ENCODE measurements at regions not wholly inside any gene's neighbourhood (a gene's known extent, or its start where the extent isn't known, plus 50 kb on each side); places are given as distances from the start of the nearest gene placed in this dataset.

DNA sequence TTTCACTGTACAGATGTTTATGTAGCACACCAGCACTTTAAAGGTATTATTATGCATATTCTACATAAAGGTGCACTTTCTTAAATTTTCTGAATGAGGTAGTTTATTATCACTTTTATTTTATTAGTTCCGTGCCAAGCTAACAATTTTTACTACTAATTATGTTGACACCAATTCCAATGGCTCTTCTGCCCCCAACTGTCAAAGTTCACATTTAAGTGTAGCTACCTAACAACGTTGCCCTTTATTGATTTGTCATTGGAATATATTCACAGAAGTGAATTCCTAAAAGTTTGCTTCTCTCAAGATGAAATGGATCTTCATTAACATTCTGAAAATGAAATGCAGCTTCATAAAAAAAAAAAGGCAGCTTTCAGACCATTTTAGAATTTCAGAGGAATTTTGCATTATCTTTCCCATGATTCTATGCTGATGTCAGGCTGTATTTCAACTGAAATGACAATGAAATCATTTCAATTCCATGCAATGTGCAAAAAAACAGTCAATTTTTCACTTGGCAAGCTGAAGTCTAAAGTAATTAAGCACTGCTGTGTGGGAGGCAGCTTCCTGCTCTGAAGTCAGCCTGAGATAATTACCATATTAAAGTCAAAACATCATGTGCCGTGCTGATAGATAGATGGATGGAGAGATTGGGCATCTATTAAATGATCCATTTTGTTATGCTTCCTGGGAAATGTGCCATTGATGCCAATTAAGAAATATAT lies 229.2 kb downstream of the TTLL7 start:
- Histone ChIP-seq H3K36me3 (ENCODE audit: insufficient read depth, low read depth, low read length) (no peaks in the 10 kb centered on the region), H3K4me3 (ENCODE audit: low read length) (no peak overlapping the region), H3K27me3 (ENCODE audit: insufficient read depth, low read length) (no peaks in the 10 kb centered on the region), H3K4me1 (ENCODE audit: insufficient read depth, low read length) (0 out of 2 replicates have a peak, but pooled peaks cover 3% of the 10 kb centered on the region), H3K9me3 (ENCODE audit: insufficient read depth, low read depth, low read length) (no peaks in the 10 kb centered on the region), H3K9ac (ENCODE audit: low read depth, low read length) (no peak overlapping the region), H3K27ac (ENCODE audit: low read length) (no peak overlapping the region)

DNA sequence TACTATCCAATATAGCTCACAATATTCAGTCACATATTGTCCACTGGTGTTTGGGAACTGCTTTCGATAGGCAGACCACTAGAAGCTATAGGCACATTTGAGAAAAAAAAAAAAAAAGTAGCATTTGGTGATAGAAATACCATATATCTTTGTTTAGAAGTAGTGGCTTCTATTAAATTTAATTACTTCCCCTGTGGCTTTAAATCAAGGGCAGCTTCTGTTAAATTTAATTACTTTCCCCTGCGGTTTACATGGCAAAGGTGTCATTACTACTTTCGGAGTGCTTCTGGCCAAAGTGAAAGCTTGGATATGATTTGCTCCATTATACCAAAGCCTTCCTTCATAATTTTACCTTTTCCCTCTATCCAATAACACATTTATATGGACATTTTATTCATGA lies 229.9 kb downstream of the TTLL7 start:
- H3K27ac ChIP-seq (ENCODE audit: low read length) = no peak overlapping the region
- no peaks in the 10 kb centered on the region for H3K9me3 ChIP-seq (ENCODE audit: insufficient read depth, low read depth, low read length)
- no peak overlapping the region for H3K9ac ChIP-seq (ENCODE audit: low read depth, low read length)
- no peaks in the 10 kb centered on the region for H3K27me3 ChIP-seq (ENCODE audit: insufficient read depth, low read length)
- no peaks in the 10 kb centered on the region for H3K36me3 ChIP-seq (ENCODE audit: insufficient read depth, low read depth, low read length)
- H3K4me3 ChIP-seq (ENCODE audit: low read length) = no peak overlapping the region
- H3K4me1 ChIP-seq (ENCODE audit: insufficient read depth, low read length) = 0 out of 2 replicates have a peak, but pooled peaks cover 7% of the 10 kb centered on the region

DNA sequence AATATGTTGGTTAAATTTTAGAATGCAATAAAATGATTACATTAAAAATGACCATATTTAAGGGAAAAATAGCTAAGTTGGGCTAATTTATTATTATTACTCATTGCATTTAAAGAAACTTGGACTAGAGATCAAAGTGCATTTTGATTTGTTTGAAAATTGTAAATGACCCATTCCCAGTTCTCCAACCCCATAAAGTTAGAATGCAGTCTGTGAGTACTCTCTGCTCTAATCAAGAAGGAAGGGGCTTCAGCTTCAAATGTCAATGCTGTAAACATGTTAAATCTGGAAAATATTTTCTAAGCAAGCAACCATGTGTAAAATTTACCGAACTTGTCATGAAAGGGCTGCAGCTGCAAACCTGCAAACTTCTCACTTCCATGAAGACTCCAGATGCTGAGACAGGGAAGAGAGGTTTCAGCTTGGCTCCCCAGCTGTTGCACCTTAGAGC lies 232.7 kb downstream of the TTLL7 start:
- Histone ChIP-seq H3K4me3 (ENCODE audit: low read length) (no peak overlapping the region), H3K27ac (ENCODE audit: low read length) (no peak overlapping the region), H3K9ac (ENCODE audit: low read depth, low read length) (no peak overlapping the region), H3K36me3 (ENCODE audit: insufficient read depth, low read depth, low read length) (no peaks in the 10 kb centered on the region), H3K4me1 (ENCODE audit: insufficient read depth, low read length) (peaks cover 10% of the 10 kb centered on the region), H3K27me3 (ENCODE audit: insufficient read depth, low read length) (no peaks in the 10 kb centered on the region), H3K9me3 (ENCODE audit: insufficient read depth, low read depth, low read length) (no peaks in the 10 kb centered on the region)

DNA sequence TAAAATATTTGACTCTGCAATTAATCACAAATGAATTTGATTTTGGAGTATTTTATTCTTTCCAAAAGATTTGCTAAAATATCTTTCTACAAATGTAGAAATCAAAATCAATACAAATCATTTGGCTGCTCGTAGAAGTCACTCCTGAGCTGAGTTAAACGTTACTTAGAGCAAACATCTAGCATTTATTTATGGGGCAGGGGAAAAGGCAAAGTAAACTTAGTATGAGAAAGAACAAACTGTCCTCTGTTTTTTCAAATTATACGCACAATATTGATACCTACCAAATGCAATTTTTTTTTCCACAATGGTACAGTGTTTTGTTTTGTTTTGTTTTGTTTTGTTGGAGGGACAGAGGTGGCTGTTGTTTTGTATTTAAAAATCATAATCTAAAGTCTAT lies 233.8 kb downstream of the TTLL7 start:
- Histone ChIP-seq H3K4me3 (ENCODE audit: low read length) (no peak overlapping the region), H3K36me3 (ENCODE audit: insufficient read depth, low read depth, low read length) (no peaks in the 10 kb centered on the region), H3K9me3 (ENCODE audit: insufficient read depth, low read depth, low read length) (no peaks in the 10 kb centered on the region), H3K27me3 (ENCODE audit: insufficient read depth, low read length) (no peaks in the 10 kb centered on the region), H3K9ac (ENCODE audit: low read depth, low read length) (no peak overlapping the region), H3K27ac (ENCODE audit: low read length) (no peak overlapping the region), H3K4me1 (ENCODE audit: insufficient read depth, low read length) (peaks cover 15% of the 10 kb centered on the region)

DNA sequence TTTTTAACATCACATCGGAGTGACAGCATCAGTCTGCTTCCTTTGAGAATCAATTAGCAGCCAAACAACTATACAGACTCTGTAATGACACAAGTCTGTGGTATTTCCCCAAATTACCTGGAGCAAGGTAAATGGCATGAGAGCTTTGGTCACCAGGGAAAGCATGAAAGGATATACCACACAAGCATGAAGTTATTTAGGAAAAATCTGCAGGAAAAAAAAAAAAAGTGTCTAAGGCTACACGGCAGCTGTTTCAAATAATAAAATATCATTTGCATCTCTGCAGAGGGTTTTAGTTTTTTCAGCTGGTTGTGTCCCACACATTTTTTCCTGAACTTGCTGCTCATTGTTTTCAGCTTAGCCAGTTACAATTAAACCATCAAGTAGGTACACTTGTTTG lies 234.7 kb downstream of the TTLL7 start:
- no peaks in the 10 kb centered on the region for H3K27me3 ChIP-seq (ENCODE audit: insufficient read depth, low read length)
- H3K27ac ChIP-seq (ENCODE audit: low read length) = no peak overlapping the region
- H3K4me1 ChIP-seq (ENCODE audit: insufficient read depth, low read length) = peaks cover 12% of the 10 kb centered on the region
- H3K36me3 ChIP-seq (ENCODE audit: insufficient read depth, low read depth, low read length) = no peaks in the 10 kb centered on the region
- H3K4me3 ChIP-seq (ENCODE audit: low read length) = no peak overlapping the region
- H3K9me3 ChIP-seq (ENCODE audit: insufficient read depth, low read depth, low read length) = no peaks in the 10 kb centered on the region
- no peak overlapping the region for H3K9ac ChIP-seq (ENCODE audit: low read depth, low read length)

DNA sequence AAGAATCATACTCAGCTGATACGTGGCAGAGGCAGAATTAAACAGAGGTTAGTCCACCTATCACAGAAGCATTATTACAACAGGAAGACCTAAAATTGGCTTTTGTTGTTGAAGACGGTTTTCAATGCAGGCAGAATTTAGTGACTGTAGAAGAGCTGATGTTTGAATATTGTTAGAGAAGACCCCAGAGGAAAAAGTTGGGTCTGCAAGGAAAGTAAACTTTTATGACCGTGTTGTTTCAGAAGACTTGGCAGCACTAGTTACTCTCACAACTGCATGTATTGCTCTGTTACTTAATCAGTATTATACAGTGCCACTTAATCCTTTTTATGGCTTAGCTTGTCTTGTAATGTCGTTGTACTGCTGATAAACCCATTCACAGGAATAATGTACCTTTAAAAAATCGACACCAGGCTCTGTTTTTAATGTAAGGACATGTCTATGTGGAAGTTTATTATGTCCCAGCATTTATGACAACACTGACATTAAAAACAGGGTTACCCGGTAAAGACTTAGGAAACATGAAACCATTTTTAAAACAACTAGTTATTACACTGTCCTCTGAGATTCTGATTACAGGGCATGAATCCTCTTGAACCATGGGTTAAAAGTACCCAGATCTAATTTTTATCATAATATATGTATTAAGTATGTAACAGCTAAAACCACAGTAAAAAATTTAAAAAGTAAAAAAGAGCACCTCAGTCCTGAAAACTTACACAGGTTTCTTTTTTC lies 235.4 kb downstream of the TTLL7 start:
- Histone ChIP-seq H3K27me3 (ENCODE audit: insufficient read depth, low read length) (no peaks in the 10 kb centered on the region), H3K9ac (ENCODE audit: low read depth, low read length) (no peak overlapping the region), H3K9me3 (ENCODE audit: insufficient read depth, low read depth, low read length) (no peaks in the 10 kb centered on the region), H3K36me3 (ENCODE audit: insufficient read depth, low read depth, low read length) (no peaks in the 10 kb centered on the region), H3K4me3 (ENCODE audit: low read length) (no peak overlapping the region), H3K4me1 (ENCODE audit: insufficient read depth, low read length) (peaks cover 12% of the 10 kb centered on the region), H3K27ac (ENCODE audit: low read length) (no peak overlapping the region)

DNA sequence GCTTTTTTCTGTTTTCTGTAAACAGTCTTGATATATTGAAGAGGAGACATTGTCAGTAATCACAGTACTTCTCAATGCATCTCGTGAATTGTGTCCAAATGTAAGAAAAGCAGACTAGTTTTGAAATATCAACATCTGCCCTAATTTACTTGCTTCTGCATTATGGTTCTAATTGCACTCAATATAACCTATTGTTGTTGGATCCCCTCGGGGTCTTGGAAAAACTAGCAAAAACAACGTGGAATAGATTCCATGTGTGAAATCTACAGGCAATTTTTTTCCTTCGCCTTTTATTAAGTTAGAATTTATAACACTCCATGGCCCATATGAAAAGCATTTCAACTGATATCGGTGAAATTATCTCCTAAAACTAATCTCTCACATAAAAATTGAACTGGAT lies 236.5 kb downstream of the TTLL7 start:
- Histone ChIP-seq H3K4me1 (ENCODE audit: insufficient read depth, low read length) (peaks cover 12% of the 10 kb centered on the region), H3K4me3 (ENCODE audit: low read length) (no peak overlapping the region), H3K27me3 (ENCODE audit: insufficient read depth, low read length) (no peaks in the 10 kb centered on the region), H3K9ac (ENCODE audit: low read depth, low read length) (no peak overlapping the region), H3K27ac (ENCODE audit: low read length) (no peak overlapping the region), H3K36me3 (ENCODE audit: insufficient read depth, low read depth, low read length) (no peaks in the 10 kb centered on the region), H3K9me3 (ENCODE audit: insufficient read depth, low read depth, low read length) (no peaks in the 10 kb centered on the region)

DNA sequence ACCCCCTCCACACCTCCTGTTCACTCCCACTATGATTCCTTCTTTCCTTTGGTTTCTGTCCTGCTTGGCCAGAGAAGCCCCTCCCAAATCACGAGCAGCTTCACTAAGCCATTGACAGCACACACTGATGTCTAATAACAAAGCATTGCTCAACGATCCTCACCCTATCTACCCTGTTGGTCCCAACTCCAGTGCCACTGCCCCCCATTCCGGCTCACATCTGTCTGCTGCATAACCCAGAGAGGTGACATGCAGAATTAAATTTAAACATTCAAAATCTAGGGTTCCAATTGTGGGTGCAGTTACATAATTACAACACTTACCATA lies 236.9 kb downstream of the TTLL7 start:
- no peak overlapping the region for H3K4me3 ChIP-seq (ENCODE audit: low read length)
- no peaks in the 10 kb centered on the region for H3K27me3 ChIP-seq (ENCODE audit: insufficient read depth, low read length)
- H3K27ac ChIP-seq (ENCODE audit: low read length) = no peak overlapping the region
- H3K9me3 ChIP-seq (ENCODE audit: insufficient read depth, low read depth, low read length) = no peaks in the 10 kb centered on the region
- no peaks in the 10 kb centered on the region for H3K36me3 ChIP-seq (ENCODE audit: insufficient read depth, low read depth, low read length)
- peaks cover 12% of the 10 kb centered on the region for H3K4me1 ChIP-seq (ENCODE audit: insufficient read depth, low read length)
- no peak overlapping the region for H3K9ac ChIP-seq (ENCODE audit: low read depth, low read length)

DNA sequence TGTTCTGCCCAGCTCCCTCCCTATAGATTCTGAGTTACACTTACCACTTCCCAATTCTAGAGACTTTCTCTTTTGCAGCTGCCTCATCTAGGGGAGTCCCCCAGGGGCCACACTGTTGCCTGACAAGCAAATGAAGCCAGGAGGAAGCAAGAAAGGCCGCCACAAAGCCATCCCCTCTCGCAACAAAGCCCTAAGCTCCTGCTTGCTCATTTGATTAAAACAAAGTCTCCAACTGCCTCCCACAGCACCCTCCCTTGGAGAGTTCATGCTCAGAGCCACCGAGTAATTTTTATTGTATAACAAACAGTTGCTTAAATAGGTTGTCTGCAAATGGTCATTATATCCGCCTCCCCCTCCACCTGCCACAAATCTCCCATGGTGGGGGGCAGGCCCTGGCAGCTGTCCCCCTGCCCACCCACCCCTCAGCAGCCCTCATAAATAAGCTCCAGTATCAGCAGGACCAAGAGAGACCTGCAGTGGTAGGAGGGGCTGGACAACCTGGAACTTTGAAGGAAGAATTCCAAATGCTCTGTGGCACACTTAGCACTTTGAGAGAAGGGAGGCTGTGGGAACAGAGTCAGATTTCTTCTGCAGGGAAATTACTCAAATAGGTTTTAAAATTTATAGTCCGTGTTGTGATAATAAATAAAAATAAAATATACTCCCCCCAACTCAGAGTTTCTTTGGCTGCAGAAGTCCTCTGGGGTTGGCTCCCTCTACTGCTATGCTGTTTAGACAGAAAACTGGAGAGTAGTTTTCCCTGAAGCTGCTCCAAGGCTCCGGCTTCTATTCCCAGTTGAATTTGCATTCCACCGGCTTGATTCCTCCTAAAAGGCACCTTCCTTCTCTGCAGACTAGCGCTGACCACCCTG lies 237.5 kb downstream of the TTLL7 start:
- H3K27ac ChIP-seq (ENCODE audit: low read length) = no peak overlapping the region
- H3K9ac ChIP-seq (ENCODE audit: low read depth, low read length) = no peak overlapping the region
- peaks cover 12% of the 10 kb centered on the region for H3K4me1 ChIP-seq (ENCODE audit: insufficient read depth, low read length)
- no peaks in the 10 kb centered on the region for H3K36me3 ChIP-seq (ENCODE audit: insufficient read depth, low read depth, low read length)
- no peaks in the 10 kb centered on the region for H3K9me3 ChIP-seq (ENCODE audit: insufficient read depth, low read depth, low read length)
- no peaks in the 10 kb centered on the region for H3K27me3 ChIP-seq (ENCODE audit: insufficient read depth, low read length)
- H3K4me3 ChIP-seq (ENCODE audit: low read length) = no peak overlapping the region

DNA sequence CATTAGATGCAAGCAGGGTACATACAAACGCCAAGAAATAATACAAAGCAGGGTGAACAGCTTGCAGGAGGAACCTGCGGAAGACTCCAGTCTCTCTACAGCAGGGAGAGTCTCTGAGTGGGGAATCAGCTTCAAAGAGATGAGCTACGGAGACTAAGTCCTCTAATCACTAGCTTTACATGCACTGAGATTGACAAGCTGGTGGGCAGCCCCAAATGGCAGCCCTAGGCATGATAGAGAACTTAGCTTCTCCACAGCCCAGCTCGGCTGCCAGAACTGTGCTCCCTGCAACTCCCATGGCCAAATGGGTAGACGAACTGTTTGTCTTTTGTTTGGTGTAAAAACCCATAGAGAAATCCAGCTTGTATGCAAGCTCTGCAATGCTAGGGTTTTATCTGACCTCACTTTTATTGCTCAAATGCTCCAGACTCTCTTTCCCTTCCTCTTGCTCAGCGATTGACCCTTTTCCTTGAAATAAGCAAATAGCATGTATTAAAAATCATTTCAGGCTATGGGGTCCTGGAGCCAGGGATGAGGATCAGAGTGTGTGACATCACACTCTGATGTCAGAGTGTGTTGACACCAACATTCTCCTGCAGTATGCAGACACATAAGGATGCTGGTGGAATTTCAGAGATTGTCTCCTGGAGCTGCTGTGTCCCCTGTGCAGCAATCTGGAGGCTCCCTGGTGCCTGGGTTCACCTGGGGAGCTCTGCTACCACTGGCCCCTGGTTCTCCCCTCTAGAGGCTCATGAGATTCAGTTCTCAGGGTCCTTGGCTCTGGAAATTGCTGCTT lies 238.5 kb downstream of the TTLL7 start:
- H3K36me3 ChIP-seq (ENCODE audit: insufficient read depth, low read depth, low read length) = no peaks in the 10 kb centered on the region
- H3K4me3 ChIP-seq (ENCODE audit: low read length) = no peak overlapping the region
- peaks cover 12% of the 10 kb centered on the region for H3K4me1 ChIP-seq (ENCODE audit: insufficient read depth, low read length)
- H3K27ac ChIP-seq (ENCODE audit: low read length) = no peak overlapping the region
- H3K9ac ChIP-seq (ENCODE audit: low read depth, low read length) = no peak overlapping the region
- no peaks in the 10 kb centered on the region for H3K27me3 ChIP-seq (ENCODE audit: insufficient read depth, low read length)
- H3K9me3 ChIP-seq (ENCODE audit: insufficient read depth, low read depth, low read length) = no peaks in the 10 kb centered on the region

DNA sequence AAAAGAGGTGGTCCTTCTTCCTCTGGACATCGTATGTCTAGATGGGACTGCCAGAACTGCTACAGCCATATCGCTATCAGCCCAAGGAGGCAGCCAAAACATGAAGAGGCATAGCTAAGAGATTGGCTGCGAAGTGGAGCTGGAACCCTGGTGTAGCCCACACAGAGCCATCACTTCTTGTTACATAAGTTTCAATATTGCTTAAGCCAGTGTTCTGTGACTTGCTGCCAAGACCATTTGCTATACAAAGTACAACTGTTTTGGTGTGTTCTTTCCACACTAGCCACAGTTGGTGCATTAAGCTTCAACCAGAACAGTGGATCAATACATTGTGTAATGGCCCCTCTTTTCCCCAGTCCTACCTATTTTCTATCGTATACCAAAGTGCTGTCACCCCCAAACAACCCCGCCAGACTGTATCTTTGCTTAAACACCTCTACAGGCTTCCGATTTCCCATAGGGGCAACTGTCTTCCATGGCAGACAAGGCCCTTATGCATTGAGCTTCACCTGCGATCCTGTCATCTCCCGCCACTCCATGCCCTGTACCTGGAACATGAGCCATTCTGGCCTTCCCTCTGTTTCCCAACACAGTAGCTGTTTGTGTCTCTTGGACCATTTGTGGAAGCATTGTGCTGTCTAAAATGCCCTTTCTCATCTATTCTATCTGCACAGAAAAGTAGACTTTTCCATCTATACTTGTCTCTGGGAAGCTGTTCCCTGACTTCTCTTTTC lies 241.8 kb downstream of the TTLL7 start:
- Histone ChIP-seq H3K9me3 (ENCODE audit: insufficient read depth, low read depth, low read length) (no peaks in the 10 kb centered on the region), H3K27ac (ENCODE audit: low read length) (no peak overlapping the region), H3K4me3 (ENCODE audit: low read length) (no peak overlapping the region), H3K36me3 (ENCODE audit: insufficient read depth, low read depth, low read length) (no peaks in the 10 kb centered on the region), H3K27me3 (ENCODE audit: insufficient read depth, low read length) (no peaks in the 10 kb centered on the region), H3K4me1 (ENCODE audit: insufficient read depth, low read length) (peaks cover 5% of the 10 kb centered on the region; the same call in 1 of the 2 replicates), H3K9ac (ENCODE audit: low read depth, low read length) (no peak overlapping the region)
